ENCODE measurements at regions not wholly inside any gene's neighbourhood (a gene's known extent, or its start where the extent isn't known, plus 50 kb on each side); places are given as distances from the start of the nearest gene placed in this dataset.

DNA sequence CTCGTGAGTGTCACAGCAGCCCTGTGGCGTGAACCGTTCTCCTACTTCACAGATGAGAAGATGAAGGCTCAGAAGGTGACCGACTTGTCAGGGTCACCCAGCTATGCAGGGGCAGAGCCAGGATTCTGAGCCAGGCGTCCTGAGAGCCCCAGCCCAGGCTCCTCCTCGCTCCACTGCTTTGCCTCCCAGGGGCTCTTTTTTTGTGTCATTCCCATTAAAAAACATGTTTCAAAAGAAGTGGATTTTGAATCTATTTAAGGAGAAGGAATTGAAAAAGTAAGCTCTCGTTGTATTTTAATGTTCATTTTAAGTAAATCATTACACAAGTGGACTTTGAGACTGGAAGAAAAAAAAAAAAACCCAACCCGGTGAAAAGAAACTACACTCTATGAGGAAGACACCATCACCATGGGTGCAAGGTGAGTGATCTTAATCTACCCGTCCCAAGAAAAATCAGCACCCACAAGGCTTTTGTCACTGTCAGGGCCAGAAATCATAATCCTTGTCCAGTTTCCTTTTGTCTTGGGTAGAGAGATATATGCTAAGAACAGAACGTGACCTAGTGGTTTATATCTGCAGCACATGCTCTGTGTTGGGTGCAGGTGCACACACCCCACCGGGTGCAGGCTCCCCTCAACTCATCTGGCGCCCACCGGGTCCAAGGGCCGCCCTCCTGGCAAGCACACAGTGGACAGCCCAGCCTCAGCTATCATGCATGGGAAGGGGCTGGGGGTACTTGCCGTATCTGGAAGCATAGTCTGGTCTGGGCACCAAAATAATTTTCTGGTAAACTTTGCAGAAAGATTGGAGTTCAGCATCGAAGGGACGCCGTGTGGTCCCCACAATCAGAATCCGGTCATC lies 73.5 kb upstream of the ASB18 start:
- Histone ChIP-seq H3K4me1 (ENCODE audit: control insufficient read depth, insufficient read depth, low read length) (peaks cover 29% of the 10 kb centered on the region), H3K9me3 (ENCODE audit: control insufficient read depth, insufficient read depth, low read length) (peaks cover 3% of the 10 kb centered on the region), H3K27ac (ENCODE audit: low read depth, low read length) (no peak overlapping the region), H3K27me3 (ENCODE audit: control insufficient read depth, insufficient read depth, low read length) (no peaks in the 10 kb centered on the region), H3K4me3 (ENCODE audit: low read depth, low read length) (no peak overlapping the region), H3K36me3 (ENCODE audit: control insufficient read depth, insufficient read depth, low read length) (peaks cover 26% of the 10 kb centered on the region)
- no peak for DNase-seq (ENCODE audit: low read depth in 4 of 6, low spot score in 6 of 6)
- WGBS (ENCODE audit: insufficient coverage) = 93% methylated on average over 14 of the region's 19 CpGs

DNA sequence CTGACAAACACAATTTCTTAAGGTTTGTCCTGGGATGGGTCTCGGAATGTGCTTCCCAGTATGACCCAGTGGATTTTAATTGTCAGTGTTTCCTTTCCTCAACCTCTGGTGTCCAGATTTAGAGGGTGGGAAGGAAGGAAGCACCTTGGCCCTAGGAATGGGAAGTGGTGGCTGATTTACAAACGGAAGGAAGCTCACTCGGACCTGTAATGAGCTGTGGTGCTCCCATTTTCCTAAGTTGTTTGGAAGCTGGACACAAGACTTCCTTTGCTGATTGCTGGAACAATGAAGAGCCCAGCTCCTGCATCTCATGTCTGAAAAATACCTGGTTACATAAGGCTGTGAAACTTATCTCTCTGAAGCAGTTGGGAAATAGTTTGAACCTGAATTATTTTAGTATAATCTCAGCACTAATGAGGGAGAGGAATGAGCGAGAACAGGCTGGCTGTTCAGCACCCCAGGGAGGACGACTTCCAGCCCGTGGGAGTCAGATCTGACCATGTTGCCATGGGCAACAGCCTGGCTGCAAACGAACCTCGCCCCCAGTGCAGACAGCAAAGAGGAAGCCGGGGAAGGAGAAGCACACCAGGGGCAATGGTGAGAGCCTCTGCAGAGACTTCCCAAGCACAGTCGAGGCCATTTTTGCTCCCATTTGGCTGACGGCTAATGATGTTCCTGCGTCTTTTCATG lies 74.4 kb upstream of the ASB18 start:
- DNase-seq (ENCODE audit: low read depth in 4 of 6, low spot score in 6 of 6) = peak in 2 of 6 donors; percentile 57 to 74

DNA sequence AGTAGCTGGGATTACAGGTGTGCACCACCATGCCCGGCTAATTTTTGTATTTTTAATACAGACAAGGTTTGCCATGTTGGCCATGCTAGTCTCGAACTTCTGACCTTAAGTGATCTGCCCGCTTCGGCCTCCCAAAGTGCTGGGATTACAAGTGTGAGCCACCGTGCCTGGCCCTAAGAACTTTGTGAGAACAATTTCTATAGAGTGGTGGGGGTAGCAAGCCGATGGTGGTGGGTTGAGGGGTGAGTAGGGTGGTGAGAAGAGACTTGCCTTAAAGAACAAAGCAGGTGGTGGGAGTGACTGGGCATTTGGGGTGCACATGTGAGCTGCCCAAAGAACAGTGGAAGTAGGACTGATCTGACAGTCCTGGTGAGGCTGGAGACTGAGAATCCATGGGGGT lies 76.0 kb upstream of the ASB18 start:
- Histone ChIP-seq H3K9me3 (ENCODE audit: control insufficient read depth, insufficient read depth, low read length) (peaks cover 3% of the 10 kb centered on the region), H3K36me3 (ENCODE audit: control insufficient read depth, insufficient read depth, low read length) (peaks cover 21% of the 10 kb centered on the region), H3K4me3 (ENCODE audit: low read depth, low read length) (no peak overlapping the region), H3K27ac (ENCODE audit: low read depth, low read length) (no peak overlapping the region), H3K27me3 (ENCODE audit: control insufficient read depth, insufficient read depth, low read length) (no peaks in the 10 kb centered on the region), H3K4me1 (ENCODE audit: control insufficient read depth, insufficient read depth, low read length) (peaks cover 44% of the 10 kb centered on the region)
- 100% methylated on average over 6 of the region's 6 CpGs for WGBS (ENCODE audit: insufficient coverage)
- no peak for DNase-seq (ENCODE audit: low read depth in 4 of 6, low spot score in 6 of 6)

More for the DNA sequence above, 74.4 kb upstream of the ASB18 start:
- H3K9me3 ChIP-seq (ENCODE audit: control insufficient read depth, insufficient read depth, low read length) = peaks cover 3% of the 10 kb centered on the region
- peaks cover 26% of the 10 kb centered on the region for H3K36me3 ChIP-seq (ENCODE audit: control insufficient read depth, insufficient read depth, low read length)
- H3K4me3 ChIP-seq (ENCODE audit: low read depth, low read length) = no peak overlapping the region
- H3K27ac ChIP-seq (ENCODE audit: low read depth, low read length) = no peak overlapping the region
- H3K27me3 ChIP-seq (ENCODE audit: control insufficient read depth, insufficient read depth, low read length) = no peaks in the 10 kb centered on the region
- 15% methylated on average over 10 of the region's 12 CpGs for WGBS (ENCODE audit: insufficient coverage)
- peaks cover 35% of the 10 kb centered on the region for H3K4me1 ChIP-seq (ENCODE audit: control insufficient read depth, insufficient read depth, low read length)

DNA sequence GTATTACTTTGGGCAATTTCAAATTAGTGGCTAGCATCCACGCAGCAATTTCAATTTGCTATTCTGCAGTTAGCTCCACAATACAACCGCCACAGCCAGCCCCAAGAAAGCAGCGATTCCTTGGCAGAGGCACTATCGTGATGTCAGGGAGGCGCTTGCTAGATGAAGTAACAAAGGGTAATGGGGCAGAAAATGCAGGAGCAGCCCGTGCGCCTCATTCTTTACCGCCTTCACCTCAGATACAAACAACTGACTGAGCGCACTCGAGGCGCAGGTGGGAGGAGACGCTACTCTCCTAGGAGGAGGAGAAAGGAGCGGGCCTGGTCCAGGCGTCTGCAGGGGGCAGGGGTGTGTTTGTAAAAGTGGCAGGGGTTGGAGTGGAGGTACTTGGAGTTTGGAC lies 76.9 kb upstream of the ASB18 start:
- WGBS (ENCODE audit: insufficient coverage) = 78% methylated on average over 3 of the region's 14 CpGs
- DNase-seq (ENCODE audit: low read depth in 4 of 6, low spot score in 6 of 6) = peak in 1 of 6 donors; percentile 81
- Histone ChIP-seq H3K4me1 (ENCODE audit: control insufficient read depth, insufficient read depth, low read length) (peaks cover 51% of the 10 kb centered on the region), H3K36me3 (ENCODE audit: control insufficient read depth, insufficient read depth, low read length) (peaks cover 21% of the 10 kb centered on the region), H3K27ac (ENCODE audit: low read depth, low read length) (no peak overlapping the region), H3K9me3 (ENCODE audit: control insufficient read depth, insufficient read depth, low read length) (peaks cover 3% of the 10 kb centered on the region), H3K4me3 (ENCODE audit: low read depth, low read length) (no peak overlapping the region), H3K27me3 (ENCODE audit: control insufficient read depth, insufficient read depth, low read length) (no peaks in the 10 kb centered on the region)

DNA sequence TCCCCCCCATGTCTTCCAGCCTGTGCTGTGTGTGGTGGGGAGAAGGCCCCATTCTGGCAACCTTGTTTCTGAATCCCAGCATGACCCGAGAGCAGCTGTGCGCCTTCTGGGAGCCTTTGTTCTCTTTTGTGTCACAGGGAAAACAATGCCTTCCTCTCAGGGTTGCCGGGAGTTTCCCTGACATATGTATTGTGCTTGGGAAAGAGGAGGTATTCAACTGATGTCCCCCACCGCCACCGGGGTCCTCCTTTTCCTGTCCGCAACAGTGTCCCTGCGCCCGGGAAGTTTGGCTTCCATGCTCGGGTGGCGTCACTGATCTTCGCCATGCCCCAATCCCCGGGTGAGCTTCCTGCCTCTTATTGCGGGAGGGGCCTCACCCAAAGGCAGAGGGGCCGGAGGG lies 77.5 kb upstream of the ASB18 start:
- no peak for DNase-seq (ENCODE audit: low read depth in 4 of 6, low spot score in 6 of 6)
- Histone ChIP-seq H3K27ac (ENCODE audit: low read depth, low read length) (no peak overlapping the region), H3K4me1 (ENCODE audit: control insufficient read depth, insufficient read depth, low read length) (peaks cover 56% of the 10 kb centered on the region), H3K9me3 (ENCODE audit: control insufficient read depth, insufficient read depth, low read length) (peaks cover 3% of the 10 kb centered on the region), H3K36me3 (ENCODE audit: control insufficient read depth, insufficient read depth, low read length) (peaks cover 15% of the 10 kb centered on the region), H3K27me3 (ENCODE audit: control insufficient read depth, insufficient read depth, low read length) (no peaks in the 10 kb centered on the region), H3K4me3 (ENCODE audit: low read depth, low read length) (no peak overlapping the region)
- WGBS (ENCODE audit: insufficient coverage) = 66% methylated on average over 14 of the region's 14 CpGs

DNA sequence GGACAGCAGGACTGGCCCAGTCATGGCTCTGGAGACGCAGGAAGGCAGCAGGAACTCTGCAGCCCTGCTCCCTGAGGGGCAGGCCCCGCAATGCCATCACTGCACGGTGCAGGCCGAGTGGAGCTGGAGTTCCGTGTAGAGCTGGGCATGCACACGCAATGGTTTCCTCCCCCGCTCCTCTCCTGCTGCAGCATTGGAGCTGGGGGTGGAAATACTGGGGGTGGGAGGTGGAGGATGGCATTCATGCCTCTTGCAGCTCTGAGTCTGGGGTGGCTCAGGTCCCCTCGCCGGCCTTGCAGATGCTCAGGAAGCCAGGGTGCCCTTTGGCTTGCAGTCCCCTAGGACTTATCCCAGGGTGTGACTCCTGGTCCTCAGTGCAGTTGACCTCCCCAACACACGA lies 78.3 kb upstream of the ASB18 start:
- H3K9me3 ChIP-seq (ENCODE audit: control insufficient read depth, insufficient read depth, low read length) = peaks cover 3% of the 10 kb centered on the region
- 94% methylated on average over 8 of the region's 10 CpGs for WGBS (ENCODE audit: insufficient coverage)
- DNase-seq (ENCODE audit: low read depth in 4 of 6, low spot score in 6 of 6) = no peak

DNA sequence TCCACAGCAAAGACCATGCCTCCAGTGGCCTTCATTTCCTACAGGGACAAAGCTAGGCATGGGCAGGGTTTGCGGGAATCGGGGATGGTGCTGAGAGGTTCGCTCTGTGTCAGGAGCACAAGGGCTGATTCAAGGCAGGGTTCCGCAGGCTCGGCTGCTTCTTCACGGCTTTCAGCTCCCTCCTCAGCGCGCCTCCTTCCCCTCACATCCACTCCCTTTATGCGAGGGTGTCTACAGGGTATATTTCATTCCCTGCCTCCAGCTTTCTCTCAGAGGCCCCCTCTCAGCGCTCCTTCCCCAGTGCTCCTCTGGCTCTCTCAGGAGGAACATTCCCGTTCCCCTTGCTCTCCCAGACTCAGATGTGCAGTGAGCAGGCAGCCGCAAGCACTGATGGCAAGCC lies 78.7 kb upstream of the ASB18 start:
- Histone ChIP-seq H3K36me3 (ENCODE audit: control insufficient read depth, insufficient read depth, low read length) (peaks cover 8% of the 10 kb centered on the region), H3K4me1 (ENCODE audit: control insufficient read depth, insufficient read depth, low read length) (peaks cover 56% of the 10 kb centered on the region), H3K4me3 (ENCODE audit: low read depth, low read length) (no peak overlapping the region), H3K9me3 (ENCODE audit: control insufficient read depth, insufficient read depth, low read length) (peaks cover 3% of the 10 kb centered on the region), H3K27me3 (ENCODE audit: control insufficient read depth, insufficient read depth, low read length) (no peaks in the 10 kb centered on the region), H3K27ac (ENCODE audit: low read depth, low read length) (no peak overlapping the region)
- DNase-seq (ENCODE audit: low read depth in 4 of 6, low spot score in 6 of 6) = no peak
- 82% methylated on average over 12 of the region's 12 CpGs for WGBS (ENCODE audit: insufficient coverage)

More for the DNA sequence above, 78.3 kb upstream of the ASB18 start:
- no peaks in the 10 kb centered on the region for H3K27me3 ChIP-seq (ENCODE audit: control insufficient read depth, insufficient read depth, low read length)
- peaks cover 8% of the 10 kb centered on the region for H3K36me3 ChIP-seq (ENCODE audit: control insufficient read depth, insufficient read depth, low read length)
- H3K4me1 ChIP-seq (ENCODE audit: control insufficient read depth, insufficient read depth, low read length) = peaks cover 56% of the 10 kb centered on the region
- H3K4me3 ChIP-seq (ENCODE audit: low read depth, low read length) = no peak overlapping the region
- H3K27ac ChIP-seq (ENCODE audit: low read depth, low read length) = no peak overlapping the region

DNA sequence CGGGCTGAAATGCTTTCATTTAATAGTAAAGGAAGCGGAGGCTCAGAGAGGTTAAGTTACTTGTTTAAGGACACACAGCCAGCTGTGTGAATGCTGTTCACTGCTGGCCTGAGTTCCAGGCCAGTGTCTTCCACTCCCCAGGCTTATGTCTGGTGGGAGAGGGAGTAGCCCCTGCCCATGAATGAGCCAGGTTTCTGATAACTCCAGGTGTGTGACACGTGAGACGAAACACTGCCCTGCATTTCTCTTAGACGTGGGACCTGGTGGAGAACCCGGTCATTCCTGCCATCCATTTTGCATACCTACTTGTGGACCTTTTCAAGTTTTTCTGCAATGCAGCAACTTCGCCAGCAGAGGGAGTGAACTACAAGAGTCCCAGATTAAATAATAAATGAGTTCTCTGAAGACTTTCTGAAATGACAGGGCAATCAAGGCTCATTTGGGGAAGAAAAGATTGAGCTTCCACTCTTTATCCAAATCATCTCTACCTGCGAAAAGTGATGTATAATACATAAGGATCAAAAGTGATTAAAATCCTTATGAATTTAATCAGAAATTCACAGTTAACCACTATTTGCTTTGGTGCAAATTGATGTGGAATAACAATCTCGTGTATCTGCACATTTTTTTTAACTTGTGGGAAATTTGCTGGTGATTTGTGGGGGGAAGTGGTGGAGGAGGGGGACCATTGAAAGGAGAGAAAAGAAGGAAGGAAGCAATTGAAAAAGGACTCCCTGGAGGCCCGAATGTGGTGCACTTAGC lies 79.4 kb upstream of the ASB18 start:
- Histone ChIP-seq H3K27me3 (ENCODE audit: control insufficient read depth, insufficient read depth, low read length) (no peaks in the 10 kb centered on the region), H3K9me3 (ENCODE audit: control insufficient read depth, insufficient read depth, low read length) (peaks cover 3% of the 10 kb centered on the region), H3K4me1 (ENCODE audit: control insufficient read depth, insufficient read depth, low read length) (peaks cover 55% of the 10 kb centered on the region), H3K27ac (ENCODE audit: low read depth, low read length) (no peak overlapping the region), H3K36me3 (ENCODE audit: control insufficient read depth, insufficient read depth, low read length) (peaks cover 8% of the 10 kb centered on the region), H3K4me3 (ENCODE audit: low read depth, low read length) (no peak overlapping the region)
- WGBS (ENCODE audit: insufficient coverage) = 49% methylated on average over 7 of the region's 10 CpGs
- peak in 5 of 6 donors; percentile 38 to 93 (median 58) for DNase-seq (ENCODE audit: low read depth in 4 of 6, low spot score in 6 of 6)

DNA sequence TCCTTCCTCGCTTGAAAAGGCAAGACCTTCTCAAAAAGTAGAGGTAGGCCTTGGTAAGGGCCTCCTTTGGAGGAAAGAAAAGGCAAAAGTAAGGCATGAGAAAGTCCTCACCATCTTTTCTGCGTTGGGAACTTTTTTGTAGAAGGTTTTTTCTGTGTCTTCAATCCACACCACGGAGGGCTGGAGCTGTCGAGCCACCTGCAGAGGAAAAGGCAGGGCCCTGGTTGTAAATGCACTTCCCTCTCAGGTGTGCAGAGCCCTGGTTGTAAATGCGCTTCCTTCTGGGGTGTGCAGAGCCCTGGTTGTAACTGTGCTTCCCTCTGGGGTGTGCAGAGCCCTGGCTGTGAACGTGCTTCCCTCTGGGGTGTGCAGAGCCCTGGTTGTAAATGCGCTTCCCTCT lies 80.2 kb upstream of the ASB18 start:
- Histone ChIP-seq H3K27me3 (ENCODE audit: control insufficient read depth, insufficient read depth, low read length) (no peaks in the 10 kb centered on the region), H3K27ac (ENCODE audit: low read depth, low read length) (no peak overlapping the region), H3K36me3 (ENCODE audit: control insufficient read depth, insufficient read depth, low read length) (peaks cover 8% of the 10 kb centered on the region), H3K4me3 (ENCODE audit: low read depth, low read length) (no peak overlapping the region), H3K4me1 (ENCODE audit: control insufficient read depth, insufficient read depth, low read length) (peaks cover 51% of the 10 kb centered on the region), H3K9me3 (ENCODE audit: control insufficient read depth, insufficient read depth, low read length) (peaks cover under 1% of the 10 kb centered on the region)
- no peak for DNase-seq (ENCODE audit: low read depth in 4 of 6, low spot score in 6 of 6)
- WGBS (ENCODE audit: insufficient coverage) = 75% methylated on average over 4 of the region's 7 CpGs
